SU-DHL-6 (cell line): ENCODE measurements at regions not wholly inside any gene's neighbourhood (a gene's known extent, or its start where the extent isn't known, plus 50 kb on each side); places are given as distances from the start of the nearest gene placed in this dataset.
"Not testable (repeated sequence)": the region's sequence is repeated elsewhere in the genome, so short reads cannot be mapped to it uniquely, and the experiment has no call there.

Experiments used
- H2AFZ ChIP-seq: fragments of 200-600 bp; sonication (generic); 2 replicates; pipeline ENCODE4 v1.6.1; 2014; ENCODE audit warnings: low read depth, mild to moderate bottlenecking, moderate library complexity, mixed read lengths, antibody characterized with exemption, low read length; ENCODE audit not compliant: severe bottlenecking
- H3F3A ChIP-seq: fragments of 200-600 bp; shearing (Covaris generic); 2 replicates; pipeline ENCODE4 v1.6.0; 2016; ENCODE audit warnings: antibody characterized with exemption, mild to moderate bottlenecking; ENCODE audit not compliant: insufficient read depth
- H3K27ac ChIP-seq: fragments of 200-600 bp; sonication (generic); 2 replicates; pipeline ENCODE4 v1.5.1; 2016; ENCODE audit warnings: low read depth, mild to moderate bottlenecking, low read length, moderate library complexity, mixed read lengths
- H3K27me3 ChIP-seq: fragments of 200-600 bp; sonication (generic), shearing (Covaris generic); 2 replicates; pipeline ENCODE4 v1.6.0; 2014; ENCODE audit warnings: mild to moderate bottlenecking, low read length
- H3K36me3 ChIP-seq: fragments of 200-600 bp; sonication (generic); 2 replicates; pipeline ENCODE4 v1.6.1; 2014; ENCODE audit warnings: mild to moderate bottlenecking, low read length, mixed read lengths
- H3K4me2 ChIP-seq: fragments of 300-600, 200-600 bp; shearing (Covaris generic), sonication (generic); 2 replicates; pipeline ENCODE4 v1.6.0; 2014; ENCODE audit warnings: low read length, low read depth, mild to moderate bottlenecking; ENCODE audit not compliant: poor library complexity, severe bottlenecking
- H3K4me3 ChIP-seq: fragments of 200-600 bp; sonication (generic); 2 replicates; pipeline ENCODE4 v1.5.1; 2014; ENCODE audit warnings: antibody characterized with exemption, low read length, mild to moderate bottlenecking, mixed read lengths; ENCODE audit not compliant: insufficient read depth, poor library complexity, severe bottlenecking
- H3K79me2 ChIP-seq: fragments of 200-600 bp; sonication (generic); 2 replicates; pipeline ENCODE4 v1.6.1; 2014; ENCODE audit warnings: mild to moderate bottlenecking, low read length, moderate library complexity; ENCODE audit not compliant: insufficient read depth
- H3K9ac ChIP-seq: fragments of 200-600 bp; sonication (generic); 2 replicates; pipeline ENCODE4 v1.7.0; 2014; ENCODE audit warnings: mild to moderate bottlenecking, low read length
- H3K9me2 ChIP-seq: fragments of 200-600 bp; sonication (generic); replicated peaks from 2 replicates; pipeline ENCODE4 v1.6.1; 2014; ENCODE audit warnings: low read length; ENCODE audit not compliant: insufficient read depth
- H3K9me3 ChIP-seq: fragments of 200-600 bp; sonication (generic); 2 replicates; pipeline ENCODE4 v1.6.1; 2014; ENCODE audit warnings: low read length, mixed read lengths; ENCODE audit not compliant: insufficient read depth
- H4K20me1 ChIP-seq: fragments of 200-600 bp; sonication (generic); 2 replicates; pipeline ENCODE4 v1.6.1; 2014; ENCODE audit warnings: low read depth, mild to moderate bottlenecking, antibody characterized with exemption, low read length, moderate library complexity, mixed read lengths
- EZH2phosphoT487 ChIP-seq: fragments of 200-600 bp; sonication (generic), shearing (Covaris generic); conservative IDR thresholded peaks from 2 replicates; pipeline ENCODE4 v1.6.1; 2018; ENCODE audit warnings: mild to moderate bottlenecking, antibody characterized with exemption, low read length, moderate library complexity, mixed read lengths
- TF ChIP-seq, protein P1 (sequence below): fragments of 200-600 bp; sonication (generic); IDR thresholded peaks from one replicate; pipeline ENCODE4 v1.5.1; 2017; ENCODE audit warnings: antibody characterized with exemption, mild to moderate bottlenecking, low read length, moderate library complexity; ENCODE audit not compliant: insufficient read depth, poor library complexity, severe bottlenecking

DNA sequence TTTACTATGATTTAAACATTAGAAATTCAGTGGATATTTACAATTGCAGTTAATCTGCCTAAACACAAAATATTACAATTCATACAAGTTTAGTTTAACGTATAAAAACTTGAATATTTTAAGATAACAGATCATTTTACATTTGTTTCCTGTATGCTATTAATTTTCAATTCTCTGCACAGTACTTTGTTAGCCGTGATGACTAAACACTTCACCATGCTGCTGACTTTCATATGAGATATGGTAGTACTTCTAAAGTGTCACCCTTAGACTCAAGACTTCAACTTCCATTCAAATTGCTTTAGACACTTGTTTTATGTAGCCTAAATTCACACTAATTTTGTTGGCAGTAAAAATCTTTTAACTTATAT is 1646.4 kb upstream of the ADGRL3 start:
- peak overlapping the region; percentile 78 for H3K4me2 ChIP-seq
- H3F3A ChIP-seq: no peaks in the 10 kb centered on the region
- no peak overlapping the region for H3K4me3 ChIP-seq
- H2AFZ ChIP-seq: peak overlapping the region; percentile 74
- peak overlapping the region; percentile 26; the same call in 1 of the 2 replicates for H3K9ac ChIP-seq
- H3K9me3 ChIP-seq: no peaks in the 10 kb centered on the region
- no peaks in the 10 kb centered on the region for H3K79me2 ChIP-seq
- no peaks in the 10 kb centered on the region for H3K36me3 ChIP-seq
- H3K9me2 ChIP-seq: no peaks in the 10 kb centered on the region
- H4K20me1 ChIP-seq: no peaks in the 10 kb centered on the region
- H3K27ac ChIP-seq: peak overlapping the region; percentile 50
- H3K27me3 ChIP-seq: no peaks in the 10 kb centered on the region
- no peak for TF ChIP-seq EZH2phosphoT487
- TF ChIP-seq, protein P1, sequence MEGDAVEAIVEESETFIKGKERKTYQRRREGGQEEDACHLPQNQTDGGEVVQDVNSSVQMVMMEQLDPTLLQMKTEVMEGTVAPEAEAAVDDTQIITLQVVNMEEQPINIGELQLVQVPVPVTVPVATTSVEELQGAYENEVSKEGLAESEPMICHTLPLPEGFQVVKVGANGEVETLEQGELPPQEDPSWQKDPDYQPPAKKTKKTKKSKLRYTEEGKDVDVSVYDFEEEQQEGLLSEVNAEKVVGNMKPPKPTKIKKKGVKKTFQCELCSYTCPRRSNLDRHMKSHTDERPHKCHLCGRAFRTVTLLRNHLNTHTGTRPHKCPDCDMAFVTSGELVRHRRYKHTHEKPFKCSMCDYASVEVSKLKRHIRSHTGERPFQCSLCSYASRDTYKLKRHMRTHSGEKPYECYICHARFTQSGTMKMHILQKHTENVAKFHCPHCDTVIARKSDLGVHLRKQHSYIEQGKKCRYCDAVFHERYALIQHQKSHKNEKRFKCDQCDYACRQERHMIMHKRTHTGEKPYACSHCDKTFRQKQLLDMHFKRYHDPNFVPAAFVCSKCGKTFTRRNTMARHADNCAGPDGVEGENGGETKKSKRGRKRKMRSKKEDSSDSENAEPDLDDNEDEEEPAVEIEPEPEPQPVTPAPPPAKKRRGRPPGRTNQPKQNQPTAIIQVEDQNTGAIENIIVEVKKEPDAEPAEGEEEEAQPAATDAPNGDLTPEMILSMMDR: no peak

DNA sequence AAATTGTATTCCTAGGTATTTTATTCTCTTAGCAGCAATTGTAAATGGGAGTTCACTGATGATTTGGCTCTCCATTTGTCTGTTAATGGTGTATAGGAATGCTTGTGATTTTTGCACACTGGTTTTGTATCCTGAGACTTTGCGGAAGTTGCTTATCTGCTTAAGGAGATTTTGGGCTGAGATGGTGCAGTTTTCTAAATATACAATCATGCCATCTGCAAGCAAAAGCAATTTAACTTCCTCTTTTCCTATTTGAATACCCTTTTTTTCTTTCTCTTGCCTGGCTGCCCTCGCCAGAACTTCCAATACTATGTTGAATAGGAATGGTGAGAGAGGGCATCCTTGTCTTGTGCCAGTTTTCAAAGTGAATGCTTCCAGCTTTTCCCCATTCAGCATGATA is 1643.9 kb upstream of the ADGRL3 start:
- H3K9ac ChIP-seq, H3K9me2 ChIP-seq, H3K79me2 ChIP-seq, H3K4me2 ChIP-seq, H4K20me1 ChIP-seq, H3K9me3 ChIP-seq, H3K4me3 ChIP-seq, H3K27me3 ChIP-seq, H2AFZ ChIP-seq, H3K27ac ChIP-seq, H3F3A ChIP-seq, H3K36me3 ChIP-seq: not testable (repeated sequence)

DNA sequence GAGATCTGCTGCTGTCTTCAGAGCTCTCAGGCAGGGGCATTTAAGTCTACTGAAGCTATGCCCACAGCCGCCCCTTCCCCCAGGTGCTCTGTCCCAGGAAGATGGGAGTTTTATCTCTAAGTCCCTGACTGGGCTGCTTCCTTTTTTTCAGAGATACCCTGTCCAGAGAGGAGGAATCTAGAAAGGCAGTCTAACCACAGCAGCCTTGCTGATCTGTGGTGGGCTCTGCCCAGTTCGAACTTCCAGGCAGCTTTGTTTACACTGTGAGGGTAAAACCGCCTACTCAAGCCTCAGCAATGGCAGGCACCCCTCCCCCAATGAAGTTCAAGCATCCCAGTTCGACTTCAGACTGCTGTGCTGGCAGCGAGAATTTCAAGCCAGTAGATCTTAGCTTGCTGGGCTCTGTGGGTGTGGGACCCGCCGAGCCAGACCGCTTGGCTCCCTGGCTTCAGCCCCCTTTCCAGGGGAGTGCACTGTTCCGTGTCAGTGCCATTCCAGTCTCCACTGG is 1639.9 kb upstream of the ADGRL3 start:
- H3F3A ChIP-seq, H3K79me2 ChIP-seq, H3K27ac ChIP-seq, H3K9me3 ChIP-seq, H3K9me2 ChIP-seq, H2AFZ ChIP-seq, H3K9ac ChIP-seq, H3K4me3 ChIP-seq, H3K4me2 ChIP-seq, H3K27me3 ChIP-seq, H4K20me1 ChIP-seq, H3K36me3 ChIP-seq: not testable (repeated sequence)

DNA sequence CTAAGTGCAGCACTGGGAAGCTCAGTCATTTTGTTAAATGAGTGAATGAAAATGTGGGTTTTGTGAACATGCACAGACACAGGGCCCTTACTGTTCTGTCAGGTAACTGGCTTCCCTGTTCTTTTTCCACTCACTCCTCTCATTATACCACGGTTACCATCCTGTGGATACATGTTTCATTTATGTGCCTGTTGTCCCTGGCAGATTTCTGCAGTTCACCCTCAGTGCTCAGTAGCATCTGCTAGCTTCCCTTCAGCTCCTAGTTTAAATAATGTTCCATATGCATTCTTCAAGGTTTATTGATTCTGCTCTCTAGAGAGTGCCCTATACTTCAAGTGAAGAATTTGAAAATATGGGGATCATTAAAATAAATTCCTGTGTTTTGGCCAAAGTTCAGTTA is 1634.3 kb upstream of the ADGRL3 start:
- H4K20me1 ChIP-seq: no peaks in the 10 kb centered on the region
- H3K36me3 ChIP-seq: no peaks in the 10 kb centered on the region
- TF ChIP-seq, protein P1: no peak
- no peak for TF ChIP-seq EZH2phosphoT487
- H3K27me3 ChIP-seq: no peaks in the 10 kb centered on the region
- H2AFZ ChIP-seq: no peak overlapping the region
- H3K27ac ChIP-seq: no peak overlapping the region
- H3K4me2 ChIP-seq: no peak overlapping the region
- H3K9ac ChIP-seq: no peak overlapping the region
- no peak overlapping the region for H3K4me3 ChIP-seq
- H3K9me2 ChIP-seq: no peaks in the 10 kb centered on the region
- no peaks in the 10 kb centered on the region for H3K79me2 ChIP-seq
- no peaks in the 10 kb centered on the region for H3F3A ChIP-seq
- H3K9me3 ChIP-seq: no peaks in the 10 kb centered on the region
